ENCODE measurements at regions not wholly inside any gene's neighbourhood (a gene's known extent, or its start where the extent isn't known, plus 50 kb on each side); places are given as distances from the start of the nearest gene placed in this dataset.

DNA sequence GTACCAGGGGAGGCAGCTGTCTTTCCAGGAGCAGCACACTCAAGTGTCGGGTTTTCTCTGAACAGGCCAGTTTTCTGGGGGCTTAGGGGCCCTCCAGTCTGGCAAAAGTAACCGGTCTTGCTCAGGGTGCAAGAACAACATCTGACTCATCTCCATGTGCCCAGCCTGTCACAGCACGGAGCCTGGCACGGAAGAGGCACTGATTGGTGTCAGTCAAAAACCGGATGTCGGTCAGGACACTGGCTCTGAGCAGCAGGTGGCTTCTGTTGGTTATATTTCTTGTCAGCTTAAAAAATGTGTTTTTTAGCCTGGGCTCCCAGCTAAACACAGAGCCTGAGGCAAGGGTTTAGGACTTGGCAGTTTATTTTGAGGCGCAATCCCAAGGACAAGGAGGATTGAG, 139.9 kb downstream of the FBLN2 start:
- no peak for DNase-seq

DNA sequence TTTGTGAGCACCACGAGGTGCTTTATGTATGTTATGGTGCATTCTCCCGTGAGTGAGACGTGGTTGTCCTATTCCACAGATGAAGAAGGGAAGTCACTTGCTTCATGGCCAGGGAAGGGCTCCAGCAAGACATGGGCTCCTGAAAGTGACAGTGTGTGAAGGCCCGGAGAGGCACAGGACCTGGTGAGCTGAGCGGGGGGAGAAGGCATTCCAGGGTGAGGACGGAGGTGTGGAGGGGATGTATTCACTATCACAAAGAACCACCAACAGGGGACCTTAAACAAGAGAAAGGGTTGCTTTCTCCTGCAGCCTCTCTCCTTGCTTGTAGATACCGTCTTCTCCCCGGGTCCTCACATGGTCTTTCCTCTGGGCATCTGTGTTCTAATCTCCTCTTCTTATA, 139.1 kb downstream of the FBLN2 start:
- no peak for DNase-seq
